ENCODE measurements at regions not wholly inside any gene's neighbourhood (a gene's known extent, or its start where the extent isn't known, plus 50 kb on each side); places are given as distances from the start of the nearest gene placed in this dataset.
"Not testable (repeated sequence)": the region's sequence is repeated elsewhere in the genome, so short reads cannot be mapped to it uniquely, and the experiment has no call there.

DNA sequence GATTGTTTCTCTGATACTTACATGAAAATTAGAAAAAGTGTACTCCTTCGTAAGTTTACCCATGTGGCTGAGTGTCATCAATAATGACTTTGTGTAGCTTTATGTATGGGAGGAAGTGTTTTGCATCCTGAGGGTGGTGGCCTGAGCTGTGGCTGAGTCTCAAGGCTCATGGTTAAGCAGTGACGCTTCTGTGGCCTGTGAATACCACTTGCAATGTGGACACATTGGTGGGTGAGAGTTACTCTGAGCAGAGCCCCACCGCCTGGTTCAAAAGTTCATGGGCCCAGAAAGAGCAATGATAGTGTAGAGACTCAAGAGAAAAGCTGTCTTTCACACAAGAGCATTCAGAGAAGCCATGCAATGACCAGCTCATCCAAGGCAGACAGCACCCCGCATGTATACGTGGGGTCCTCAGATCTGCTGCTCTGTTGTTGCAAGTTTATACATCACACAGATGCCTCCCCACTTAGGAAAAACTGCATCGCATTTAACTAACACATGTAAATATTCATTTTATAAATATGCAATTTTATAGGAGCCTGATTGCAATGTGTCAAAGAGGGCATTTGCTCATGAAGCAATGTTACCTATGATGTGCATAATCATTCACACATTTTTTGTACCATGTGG lies 55.1 kb upstream of the FRMD6 start:
- no peak for DNase-seq

DNA sequence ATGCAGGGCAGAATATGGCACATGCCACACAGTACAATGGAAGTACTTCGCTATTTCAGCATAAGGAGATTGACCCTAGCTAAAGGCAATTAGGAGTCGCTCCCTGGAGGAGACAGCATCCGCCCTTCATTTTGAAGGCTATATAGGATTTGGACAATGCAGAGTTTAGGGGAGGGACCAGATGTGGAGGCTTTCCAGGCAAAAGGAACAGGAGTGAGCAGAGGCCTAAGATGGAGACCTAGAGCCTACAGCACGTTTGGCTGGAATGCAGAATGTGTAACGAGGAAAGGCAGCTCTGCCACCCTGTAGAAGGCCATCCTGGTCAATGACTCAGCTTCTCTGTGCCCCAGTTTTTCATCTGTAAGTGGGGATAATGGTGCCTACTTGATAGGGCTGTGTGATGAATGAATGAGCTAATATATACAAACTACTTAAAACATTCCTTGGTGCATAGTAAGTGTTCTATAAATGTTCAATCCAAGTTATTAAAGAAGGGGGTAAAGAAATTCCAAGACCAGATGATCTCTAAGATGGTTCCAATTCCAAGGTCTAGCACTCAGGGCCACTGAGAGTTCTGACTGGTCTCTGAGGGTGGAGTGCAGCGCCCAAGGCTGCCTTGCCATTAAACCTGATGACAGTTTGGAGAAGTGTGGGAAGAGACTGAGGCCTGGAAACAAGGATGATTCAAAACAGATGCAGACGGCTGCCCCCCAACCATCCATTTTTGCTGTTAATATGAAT lies 54.3 kb upstream of the FRMD6 start:
- DNase-seq, result no peak

DNA sequence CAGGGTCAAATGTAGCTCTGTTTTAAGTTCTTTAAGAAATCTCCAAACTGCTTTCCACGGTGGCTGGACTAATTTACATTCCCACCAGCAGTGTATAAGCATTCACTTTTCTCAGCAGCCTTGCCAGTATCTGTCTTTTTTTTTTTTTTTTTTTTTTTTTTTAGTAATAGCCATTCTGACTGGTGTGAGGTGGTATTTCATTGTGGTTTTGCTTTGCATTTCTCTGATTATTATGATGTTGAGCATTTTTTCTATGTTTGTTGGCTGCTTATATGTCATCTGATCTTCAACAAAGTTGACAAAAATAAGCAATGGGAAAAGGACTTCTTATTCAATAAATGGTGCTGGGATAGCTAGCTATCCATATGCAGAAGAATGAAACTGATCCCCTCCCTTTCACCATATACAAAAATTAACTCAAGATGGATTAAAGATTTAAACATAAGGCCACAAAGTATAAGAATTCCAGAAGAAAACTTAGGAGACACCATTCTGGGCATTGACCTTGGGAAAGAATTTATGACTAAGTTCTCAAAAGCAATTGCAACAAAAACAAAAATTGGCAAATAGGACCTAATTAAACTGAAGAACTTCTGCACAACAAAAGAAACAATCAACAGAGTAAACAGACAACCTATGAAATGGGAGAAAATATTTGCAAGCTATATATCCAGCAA lies 52.6 kb upstream of the FRMD6 start:
- not testable (repeated sequence) for DNase-seq

DNA sequence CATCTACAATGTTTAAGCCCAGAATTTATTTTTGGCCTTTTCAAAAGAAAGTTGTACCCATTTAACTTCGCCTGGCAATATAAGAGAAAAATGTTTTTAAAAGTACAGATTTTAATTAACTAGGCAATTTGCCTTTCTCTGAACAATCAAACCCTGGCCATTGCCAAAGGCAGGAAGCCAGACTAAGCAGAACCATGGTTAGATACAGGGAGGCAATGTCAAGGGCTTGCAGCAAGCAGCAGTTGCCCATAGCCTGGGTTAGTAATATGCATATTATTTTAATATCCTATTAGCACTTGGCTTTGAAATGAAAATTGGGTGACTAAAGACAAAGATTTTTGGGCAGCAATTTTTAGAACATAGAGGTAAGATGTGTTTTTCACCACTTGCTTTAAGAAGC lies 51.1 kb upstream of the FRMD6 start:
- DNase-seq, result no peak
